AG09309 (cell line): ENCODE measurements at regions not wholly inside any gene's neighbourhood (a gene's known extent, or its start where the extent isn't known, plus 50 kb on each side); places are given as distances from the start of the nearest gene placed in this dataset.

ENCODE experiments used
- DNase-seq: peaks from one replicate; pipeline ENCODE4 v3.0.0-alpha.2; 2010; ENCODE audit warnings: low read depth
- H3K4me3 ChIP-seq: 2 replicates; pipeline ENCODE4 v1.5.1; 2011; ENCODE audit warnings: mild to moderate bottlenecking, low read depth, low read length, moderate library complexity; ENCODE audit not compliant: control insufficient read depth
- CTCF ChIP-seq: IDR thresholded peaks from 2 replicates; pipeline ENCODE4 v1.5.1; 2011; ENCODE audit warnings: mild to moderate bottlenecking, low read depth, low read length, inconsistent platforms; ENCODE audit not compliant: insufficient read depth, control insufficient read depth; ENCODE audit errors: missing control alignments

- no peak for TF ChIP-seq CTCF
- DNase-seq, result no peak
- H3K4me3 ChIP-seq, result no peak overlapping the region
Observed at GRCh38 chr18:60100778-60101177, 201.0 kb downstream of the PMAIP1 start.

- TF ChIP-seq CTCF, result no peak
- no peak overlapping the region for H3K4me3 ChIP-seq
- no peak for DNase-seq
Observed at GRCh38 chr18:60099709-60100108, 199.9 kb downstream of the PMAIP1 start.

- DNase-seq, result no peak
- no peak overlapping the region for H3K4me3 ChIP-seq
- TF ChIP-seq CTCF, result no peak
Observed at GRCh38 chr18:60096428-60096827, 196.6 kb downstream of the PMAIP1 start.

GRCh38 chr18:60092073-60092472 is 192.3 kb downstream of the PMAIP1 start:
- no peak for TF ChIP-seq CTCF
- H3K4me3 ChIP-seq, result no peak overlapping the region
- peak; percentile 8 for DNase-seq

GRCh38 chr18:60090170-60090569 is 190.4 kb downstream of the PMAIP1 start:
- no peak for TF ChIP-seq CTCF
- no peak for DNase-seq
- H3K4me3 ChIP-seq, result no peak overlapping the region

- no peak for TF ChIP-seq CTCF
Observed at GRCh38 chr18:60082790-60083189, 183.0 kb downstream of the PMAIP1 start.

GRCh38 chr18:60082282-60082681 is 182.5 kb downstream of the PMAIP1 start:
- TF ChIP-seq CTCF, result no peak
- DNase-seq, result no peak
- no peak overlapping the region for H3K4me3 ChIP-seq

More at GRCh38 chr18:60082790-60083189, 183.0 kb downstream of the PMAIP1 start:
- DNase-seq, result no peak
- H3K4me3 ChIP-seq, result no peak overlapping the region
